ENCODE measurements at regions not wholly inside any gene's neighbourhood (a gene's known extent, or its start where the extent isn't known, plus 50 kb on each side); places are given as distances from the start of the nearest gene placed in this dataset.
"Not testable (repeated sequence)": the region's sequence is repeated elsewhere in the genome, so short reads cannot be mapped to it uniquely, and the experiment has no call there.

GRCh38 chrX:96183843-96184242, 500.8 kb upstream of the DIAPH2 start:
- DNase-seq (ENCODE audit: low read depth in 2 of 2): no peak

- no peak for DNase-seq (ENCODE audit: low read depth in 2 of 2)
Measured at GRCh38 chrX:96204928-96205327, 479.7 kb upstream of the DIAPH2 start.

GRCh38 chrX:96211953-96212352, 472.7 kb upstream of the DIAPH2 start:
- DNase-seq (ENCODE audit: low read depth in 2 of 2): no peak

- DNase-seq (ENCODE audit: low read depth in 2 of 2): not testable (repeated sequence)
Measured at GRCh38 chrX:96214681-96215080, 470.0 kb upstream of the DIAPH2 start.

- no peak for DNase-seq (ENCODE audit: low read depth in 2 of 2)
Measured at GRCh38 chrX:96224279-96224678, 460.4 kb upstream of the DIAPH2 start.

- no peak for DNase-seq (ENCODE audit: low read depth in 2 of 2)
Measured at GRCh38 chrX:96244955-96245354, 439.7 kb upstream of the DIAPH2 start.

- no peak for DNase-seq (ENCODE audit: low read depth in 2 of 2)
Measured at GRCh38 chrX:96246436-96246835, 438.2 kb upstream of the DIAPH2 start.
